Activated naive CD8-positive, alpha-beta T cell treated with anti-CD3 and anti-CD28 coated beads, Interleukin-2, amount 50 U/mL, for 24 hours (primary cell): ENCODE measurements at regions not wholly inside any gene's neighbourhood (a gene's known extent, or its start where the extent isn't known, plus 50 kb on each side); places are given as distances from the start of the nearest gene placed in this dataset.

Source experiments
- ATAC-seq: fragments of 150-1000 bp; cut with Tn5 transposase; one replicate; pipeline ENCODE4 v1.10.0; 2021
- DNase-seq: peaks from one replicate; pipeline ENCODE4 v3.0.0; 2021
- H3K27ac Mint-ChIP-seq: one replicate; pipeline ENCODE4 v1.8.0; 2021; ENCODE audit warnings: mild to moderate bottlenecking, mixed read lengths
- H3K27me3 Mint-ChIP-seq: one replicate; pipeline ENCODE4 v1.8.0; 2021; ENCODE audit warnings: mixed read lengths
- H3K36me3 Mint-ChIP-seq: one replicate; pipeline ENCODE4 v1.8.0; 2021; ENCODE audit warnings: low read depth, mixed read lengths
- H3K4me1 Mint-ChIP-seq: one replicate; pipeline ENCODE4 v1.8.0; 2021; ENCODE audit warnings: mixed read lengths
- H3K4me3 Mint-ChIP-seq: one replicate; pipeline ENCODE4 v1.8.0; 2021; ENCODE audit warnings: mild to moderate bottlenecking, moderate library complexity, mixed read lengths
- H3K9me3 Mint-ChIP-seq: one replicate; pipeline ENCODE4 v1.8.0; 2021; ENCODE audit warnings: mixed read lengths

DNA sequence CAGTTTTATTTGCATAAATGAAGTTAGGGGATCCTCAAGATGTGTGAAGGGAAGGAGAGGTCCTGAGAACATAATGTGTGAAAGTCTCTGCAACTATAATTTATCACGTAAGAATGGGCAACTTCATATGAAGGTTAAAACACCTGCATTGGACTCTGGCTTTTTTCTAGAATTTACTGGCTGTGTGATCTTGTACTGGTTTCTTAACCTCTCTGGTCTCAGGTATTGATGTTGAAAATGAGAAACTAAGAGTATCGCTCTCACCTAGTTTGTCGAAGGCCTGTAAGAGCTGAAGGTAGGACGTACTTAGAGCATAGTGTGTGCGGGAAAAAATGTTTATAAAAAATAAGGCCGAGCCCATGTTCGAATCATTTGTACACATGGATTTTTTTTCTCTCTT, 280.5 kb downstream of the ICE1 start:
- Mint-ChIP-seq H3K4me3 (no peak overlapping the region), H3K36me3 (no peaks in the 10 kb centered on the region), H3K27me3 (peaks cover 9% of the 10 kb centered on the region), H3K27ac (no peak overlapping the region), H3K9me3 (no peaks in the 10 kb centered on the region), H3K4me1 (no peaks in the 10 kb centered on the region)
- DNase-seq (no peak), ATAC-seq (no peak)

DNA sequence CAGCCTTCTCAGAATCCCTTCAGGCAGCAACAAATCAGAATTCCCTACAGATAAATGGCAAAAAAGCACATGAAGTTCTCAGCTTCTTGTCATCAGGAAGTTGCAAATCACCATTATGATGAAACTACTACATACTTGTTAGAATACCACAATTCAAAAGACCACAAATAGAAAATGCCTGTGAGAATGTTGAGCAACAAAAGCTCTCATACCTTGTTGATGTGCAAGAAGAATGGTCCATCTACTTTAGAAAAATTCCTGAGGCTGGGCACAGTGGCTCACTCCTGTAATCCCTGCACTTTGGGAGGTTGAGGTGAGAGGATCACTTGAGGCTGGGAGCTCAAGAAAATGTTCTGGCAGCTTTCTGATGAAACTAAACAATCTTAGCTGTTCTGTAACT, 278.1 kb downstream of the ICE1 start:
- no peaks in the 10 kb centered on the region for H3K36me3 Mint-ChIP-seq
- H3K4me3 Mint-ChIP-seq = no peak overlapping the region
- no peaks in the 10 kb centered on the region for H3K9me3 Mint-ChIP-seq
- H3K4me1 Mint-ChIP-seq = no peaks in the 10 kb centered on the region
- H3K27ac Mint-ChIP-seq = no peak overlapping the region
- no peak for DNase-seq
- H3K27me3 Mint-ChIP-seq = peaks cover 9% of the 10 kb centered on the region
- no peak for ATAC-seq

DNA sequence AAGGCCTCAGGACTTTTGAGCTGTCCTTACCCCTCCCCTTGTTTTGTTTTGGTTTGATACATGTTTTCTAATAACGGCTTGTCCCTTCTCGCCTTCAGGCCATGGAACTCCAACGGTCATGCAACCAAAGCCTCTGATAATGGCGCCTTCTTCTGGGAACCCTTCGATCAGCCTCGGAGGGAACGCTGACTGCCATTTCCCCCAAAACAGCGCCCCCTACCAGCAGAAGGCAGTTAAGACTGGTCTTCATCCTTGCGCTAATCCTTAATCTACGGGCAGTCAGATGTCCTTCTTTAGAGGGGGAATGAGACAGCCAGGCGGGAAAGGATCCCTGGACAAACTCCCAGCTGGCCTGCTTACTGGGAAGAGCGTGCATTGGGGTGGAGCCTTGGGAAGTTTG, 276.6 kb downstream of the ICE1 start:
- peaks cover 6% of the 10 kb centered on the region for H3K27me3 Mint-ChIP-seq
- ATAC-seq (no peak), DNase-seq (peak; percentile 3)
- H3K27ac Mint-ChIP-seq = no peak overlapping the region
- H3K4me1 Mint-ChIP-seq = no peaks in the 10 kb centered on the region
- H3K36me3 Mint-ChIP-seq = no peaks in the 10 kb centered on the region
- H3K9me3 Mint-ChIP-seq = no peaks in the 10 kb centered on the region
- H3K4me3 Mint-ChIP-seq = no peak overlapping the region

DNA sequence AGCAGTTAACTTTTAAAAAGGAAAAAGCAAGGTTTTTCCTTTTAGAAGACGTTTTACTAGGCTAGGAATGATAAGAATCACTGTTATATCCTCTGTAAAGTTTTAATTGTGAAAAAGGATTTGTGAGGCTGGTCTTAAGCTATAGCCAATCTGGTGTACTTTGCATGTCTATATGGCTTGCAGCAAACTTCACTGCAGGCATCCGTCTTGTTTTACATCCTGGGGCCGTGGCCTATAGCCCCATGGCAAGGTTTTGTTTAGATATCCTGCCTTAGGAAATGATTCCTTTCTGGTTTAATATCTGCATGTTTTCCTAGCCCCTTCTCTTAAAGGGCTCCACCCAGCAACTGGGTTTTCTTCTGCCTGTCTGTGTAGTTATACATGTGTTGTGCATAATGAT, 272.8 kb downstream of the ICE1 start:
- H3K9me3 Mint-ChIP-seq = no peaks in the 10 kb centered on the region
- H3K36me3 Mint-ChIP-seq = no peaks in the 10 kb centered on the region
- peaks cover 6% of the 10 kb centered on the region for H3K27me3 Mint-ChIP-seq
- no peak for ATAC-seq
- DNase-seq = no peak
- no peak overlapping the region for H3K4me3 Mint-ChIP-seq
- no peak overlapping the region for H3K27ac Mint-ChIP-seq
- no peaks in the 10 kb centered on the region for H3K4me1 Mint-ChIP-seq

DNA sequence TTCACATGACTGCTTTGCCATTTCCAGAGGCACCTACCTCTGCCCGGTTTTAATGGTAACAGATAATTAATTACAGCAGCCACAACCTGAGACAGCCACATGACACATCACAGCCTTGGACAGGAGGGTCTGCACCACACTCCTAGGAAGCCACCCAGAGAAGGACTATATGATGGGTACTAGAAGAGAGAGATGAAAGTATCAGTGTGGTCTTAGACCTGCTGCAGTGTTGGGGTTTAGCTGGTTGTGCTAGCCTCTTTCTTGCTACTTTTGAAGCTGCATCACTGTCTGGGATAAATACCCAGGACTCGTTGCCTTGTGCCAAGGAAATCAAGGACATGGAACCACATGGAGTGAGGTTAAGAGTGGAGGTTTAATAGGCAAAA, 266.4 kb downstream of the ICE1 start:
- ATAC-seq (no peak), DNase-seq (no peak)
- Mint-ChIP-seq H3K27ac (no peak overlapping the region), H3K36me3 (no peaks in the 10 kb centered on the region), H3K9me3 (peaks cover under 1% of the 10 kb centered on the region), H3K27me3 (peaks cover 14% of the 10 kb centered on the region), H3K4me1 (no peaks in the 10 kb centered on the region), H3K4me3 (no peak overlapping the region)

DNA sequence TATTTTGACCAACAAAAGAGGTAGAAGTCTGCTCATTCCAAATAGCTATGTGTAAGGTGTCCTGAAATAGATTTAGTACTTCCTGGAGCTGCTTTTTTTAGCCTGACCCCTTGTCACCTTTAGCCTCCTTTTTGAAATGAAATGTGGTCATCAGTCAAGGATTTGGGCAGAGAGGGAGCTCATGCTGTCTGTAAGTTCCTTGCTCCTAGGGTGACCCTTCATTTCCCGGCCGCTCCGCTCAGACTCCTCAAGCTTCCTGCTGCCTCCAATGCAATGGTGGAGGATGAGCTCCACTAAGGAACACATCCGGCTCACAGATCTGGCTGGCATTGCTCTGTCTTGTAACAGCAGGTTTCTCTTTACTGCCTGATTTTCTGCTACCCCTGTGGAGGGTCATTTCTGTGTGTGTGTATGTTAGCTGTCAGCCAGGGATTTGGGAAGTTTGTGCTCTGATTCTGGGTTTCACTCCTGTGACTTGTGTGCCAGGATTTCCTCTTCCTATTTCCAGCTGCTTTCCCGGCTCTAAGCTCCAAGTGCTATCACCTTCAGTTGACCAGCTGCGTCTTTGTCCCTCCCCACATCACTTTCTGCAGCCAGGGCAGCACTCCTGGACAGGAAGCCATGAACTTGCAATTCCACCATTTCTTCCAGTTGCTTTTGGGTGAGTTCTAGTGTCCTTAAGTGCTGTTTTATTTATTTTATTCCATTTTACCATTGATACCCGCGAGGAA, 265.9 kb downstream of the ICE1 start:
- no peak overlapping the region for H3K4me3 Mint-ChIP-seq
- DNase-seq (no peak), ATAC-seq (no peak)
- no peak overlapping the region for H3K27ac Mint-ChIP-seq
- peaks cover 15% of the 10 kb centered on the region for H3K27me3 Mint-ChIP-seq
- H3K4me1 Mint-ChIP-seq = no peaks in the 10 kb centered on the region
- H3K36me3 Mint-ChIP-seq = no peaks in the 10 kb centered on the region
- H3K9me3 Mint-ChIP-seq = peaks cover 6% of the 10 kb centered on the region

DNA sequence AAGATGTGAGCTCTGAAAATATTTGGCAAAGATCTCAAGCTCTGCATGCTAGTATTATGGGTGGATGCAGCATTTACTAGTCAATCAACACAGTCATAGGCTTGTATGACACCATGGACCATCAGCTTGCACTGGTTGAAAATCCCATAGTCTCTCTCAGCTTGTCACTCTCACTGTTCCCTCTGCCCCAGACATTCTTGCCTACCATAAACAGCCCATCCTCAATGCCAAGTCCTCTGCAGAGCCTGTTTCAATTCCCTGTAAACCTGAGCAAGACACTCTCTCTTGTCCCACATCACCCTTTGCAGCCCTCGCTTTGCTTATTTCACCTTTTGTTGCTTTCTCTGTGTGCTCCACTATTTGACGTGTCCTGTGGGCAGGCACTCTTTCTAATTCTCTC, 264.6 kb downstream of the ICE1 start:
- no peak overlapping the region for H3K27ac Mint-ChIP-seq

DNA sequence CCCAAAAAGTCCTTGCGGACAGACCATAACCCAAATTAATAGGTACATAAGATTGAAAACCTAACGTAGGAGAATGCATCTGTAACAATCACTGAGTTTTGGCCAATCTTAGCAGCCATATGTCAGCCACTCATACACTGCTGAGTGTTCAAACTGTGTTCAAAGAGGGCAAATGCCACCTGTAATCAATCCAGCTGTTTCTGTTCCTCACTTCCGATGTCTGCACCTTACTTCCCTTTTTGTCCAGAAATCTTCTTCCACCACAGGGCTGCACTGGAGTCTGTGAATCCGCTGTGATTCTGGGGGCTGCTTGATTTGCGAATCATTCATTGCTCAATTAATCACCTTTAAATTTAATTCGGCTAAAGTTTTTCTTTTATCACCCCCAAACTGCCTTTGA, 263.9 kb downstream of the ICE1 start:
- no peaks in the 10 kb centered on the region for H3K36me3 Mint-ChIP-seq
- no peak for DNase-seq
- no peaks in the 10 kb centered on the region for H3K4me1 Mint-ChIP-seq
- no peak for ATAC-seq
- H3K9me3 Mint-ChIP-seq = peaks cover 7% of the 10 kb centered on the region
- H3K27ac Mint-ChIP-seq = no peak overlapping the region
- H3K27me3 Mint-ChIP-seq = peaks cover 15% of the 10 kb centered on the region
- no peak overlapping the region for H3K4me3 Mint-ChIP-seq

More for the DNA sequence above, 264.6 kb downstream of the ICE1 start:
- DNase-seq (no peak), ATAC-seq (no peak)
- H3K9me3 Mint-ChIP-seq = peaks cover 7% of the 10 kb centered on the region
- H3K27me3 Mint-ChIP-seq = peaks cover 15% of the 10 kb centered on the region
- H3K4me3 Mint-ChIP-seq = no peak overlapping the region
- no peaks in the 10 kb centered on the region for H3K36me3 Mint-ChIP-seq
- H3K4me1 Mint-ChIP-seq = no peaks in the 10 kb centered on the region

DNA sequence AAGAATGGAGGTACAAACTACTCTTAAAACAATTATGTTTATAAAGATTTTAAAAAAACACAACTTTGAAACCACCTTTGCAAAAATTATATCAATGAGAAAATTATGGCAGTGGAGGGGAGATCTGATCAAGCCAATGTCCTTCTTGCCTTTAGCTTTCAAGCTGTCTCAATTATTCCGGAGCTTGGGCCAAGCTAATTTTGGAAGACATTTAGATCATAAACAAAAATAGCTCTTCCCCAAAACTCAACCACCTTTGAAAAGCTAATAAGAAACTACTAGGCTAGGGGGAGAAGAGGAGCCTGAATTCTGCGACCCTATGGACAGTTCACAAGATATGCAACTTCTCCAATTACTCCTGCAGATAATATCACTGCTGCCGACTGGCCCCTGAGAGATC, 263.3 kb downstream of the ICE1 start:
- peaks cover 15% of the 10 kb centered on the region for H3K27me3 Mint-ChIP-seq
- no peak overlapping the region for H3K27ac Mint-ChIP-seq
- H3K9me3 Mint-ChIP-seq = peaks cover 7% of the 10 kb centered on the region
- no peaks in the 10 kb centered on the region for H3K36me3 Mint-ChIP-seq
- H3K4me1 Mint-ChIP-seq = no peaks in the 10 kb centered on the region
- no peak for DNase-seq
- ATAC-seq = no peak
- H3K4me3 Mint-ChIP-seq = no peak overlapping the region

DNA sequence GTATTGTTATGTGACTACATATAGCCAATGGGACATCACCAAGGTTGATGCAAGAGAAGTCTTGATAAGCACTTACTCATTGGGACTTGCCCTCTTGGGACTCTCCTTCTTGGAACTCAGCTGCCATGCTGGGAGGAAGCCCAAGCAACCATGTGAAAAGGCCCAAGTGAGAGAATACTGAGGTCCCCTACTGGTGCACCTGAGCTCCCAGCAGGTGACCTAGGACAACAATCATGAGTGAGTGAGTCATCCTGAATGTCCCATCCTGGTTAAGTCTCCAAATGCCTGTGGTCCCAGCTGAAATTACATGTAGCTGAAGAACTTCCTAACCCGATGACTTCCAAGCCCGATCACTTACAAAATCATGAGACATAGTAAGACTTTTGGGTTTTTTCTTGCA, 260.7 kb downstream of the ICE1 start:
- H3K4me3 Mint-ChIP-seq = no peak overlapping the region
- no peak for ATAC-seq
- H3K9me3 Mint-ChIP-seq = peaks cover 7% of the 10 kb centered on the region
- H3K27me3 Mint-ChIP-seq = peaks cover 6% of the 10 kb centered on the region
- DNase-seq = no peak
- H3K27ac Mint-ChIP-seq = no peak overlapping the region
- H3K4me1 Mint-ChIP-seq = no peaks in the 10 kb centered on the region
- no peaks in the 10 kb centered on the region for H3K36me3 Mint-ChIP-seq

DNA sequence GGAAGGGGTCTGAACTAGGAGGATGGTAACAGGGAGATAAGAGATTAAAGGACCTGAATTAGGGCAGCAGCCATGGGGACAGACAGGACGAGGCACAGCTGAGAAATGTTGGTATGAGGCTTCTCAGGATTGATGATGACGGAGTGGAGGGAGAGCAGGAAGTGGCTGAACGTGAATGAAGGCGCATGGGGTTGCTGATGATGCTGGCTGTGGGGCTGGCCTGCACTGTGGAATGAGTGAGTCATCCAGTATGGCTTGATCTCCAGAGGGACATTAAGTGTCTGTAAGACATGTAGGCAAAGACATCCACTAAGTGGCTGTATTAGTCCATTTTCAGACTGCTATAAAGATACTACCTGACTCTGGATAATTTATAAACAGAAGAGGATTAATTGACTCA, 256.4 kb downstream of the ICE1 start:
- DNase-seq = no peak
- Mint-ChIP-seq H3K36me3 (no peaks in the 10 kb centered on the region), H3K4me1 (no peaks in the 10 kb centered on the region), H3K4me3 (no peak overlapping the region), H3K27ac (no peak overlapping the region), H3K27me3 (peaks cover 2% of the 10 kb centered on the region), H3K9me3 (peaks cover 15% of the 10 kb centered on the region)
- no peak for ATAC-seq

DNA sequence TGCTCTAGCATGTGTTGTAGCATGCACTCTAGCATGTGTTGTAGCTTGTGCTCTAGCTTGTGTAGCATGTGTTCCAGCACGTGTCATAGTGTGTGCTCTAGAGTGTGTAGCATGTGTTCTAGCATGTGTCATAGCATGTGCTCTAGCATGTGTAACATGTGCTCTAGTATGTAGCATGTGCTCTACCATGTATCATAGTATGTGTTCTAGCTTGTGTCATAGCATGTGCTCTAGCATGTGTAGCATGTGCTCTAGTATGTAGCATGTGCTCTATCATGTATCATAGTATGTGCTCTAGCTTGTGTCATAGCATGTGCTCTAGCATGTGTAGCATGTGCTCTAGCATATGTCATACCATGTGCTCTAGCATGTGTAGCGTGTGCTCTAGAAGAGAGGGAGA, 255.3 kb downstream of the ICE1 start:
- DNase-seq (no peak), ATAC-seq (no peak)
- Mint-ChIP-seq H3K4me3 (no peak overlapping the region), H3K36me3 (no peaks in the 10 kb centered on the region), H3K27me3 (no peaks in the 10 kb centered on the region), H3K9me3 (peaks cover 9% of the 10 kb centered on the region), H3K27ac (no peak overlapping the region), H3K4me1 (no peaks in the 10 kb centered on the region)

DNA sequence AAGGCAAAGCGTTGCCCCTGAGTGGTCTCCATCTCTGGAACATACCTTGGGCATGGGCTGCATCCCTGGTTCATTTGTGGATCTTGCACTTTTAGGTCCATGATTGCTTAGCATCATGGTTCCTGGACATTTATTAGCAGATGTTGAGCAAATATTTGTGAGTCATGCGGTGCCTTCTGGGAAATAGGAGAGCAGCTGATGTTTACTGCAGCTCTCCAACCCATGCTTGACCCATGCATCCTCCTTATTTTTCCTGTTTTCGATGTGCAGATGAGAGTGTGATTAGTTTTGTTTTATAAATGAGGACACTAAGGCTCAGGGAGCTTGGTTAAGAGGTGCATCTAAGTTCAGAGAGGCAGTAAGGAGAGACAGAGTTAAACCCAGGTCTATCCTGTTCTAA, 253.7 kb downstream of the ICE1 start:
- Mint-ChIP-seq H3K4me1 (no peaks in the 10 kb centered on the region), H3K27me3 (no peaks in the 10 kb centered on the region), H3K9me3 (peaks cover 9% of the 10 kb centered on the region), H3K4me3 (no peak overlapping the region), H3K27ac (no peak overlapping the region), H3K36me3 (no peaks in the 10 kb centered on the region)
- DNase-seq = no peak
- no peak for ATAC-seq

DNA sequence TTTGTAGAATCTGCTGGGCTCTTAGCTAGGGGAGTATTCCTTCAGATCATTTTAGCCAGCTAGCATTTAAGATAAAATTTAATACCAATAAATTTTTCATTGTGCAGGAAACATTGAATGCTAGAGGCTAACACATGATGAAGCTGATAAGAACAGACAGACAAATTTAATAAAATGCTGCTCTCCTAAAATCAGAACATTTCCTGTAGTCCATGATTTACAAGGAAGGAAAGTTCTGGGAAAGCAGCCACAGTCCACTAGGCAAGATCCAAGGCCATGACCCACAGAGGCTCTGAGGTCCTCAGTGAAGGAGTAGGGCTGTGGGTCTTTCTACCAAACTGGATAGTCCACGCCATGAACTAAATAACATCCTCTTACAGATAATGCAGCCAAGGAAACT, 253.0 kb downstream of the ICE1 start:
- Mint-ChIP-seq H3K36me3 (no peaks in the 10 kb centered on the region), H3K27ac (no peak overlapping the region), H3K9me3 (peaks cover 9% of the 10 kb centered on the region), H3K4me1 (no peaks in the 10 kb centered on the region), H3K4me3 (no peak overlapping the region), H3K27me3 (no peaks in the 10 kb centered on the region)
- DNase-seq (no peak), ATAC-seq (no peak)

DNA sequence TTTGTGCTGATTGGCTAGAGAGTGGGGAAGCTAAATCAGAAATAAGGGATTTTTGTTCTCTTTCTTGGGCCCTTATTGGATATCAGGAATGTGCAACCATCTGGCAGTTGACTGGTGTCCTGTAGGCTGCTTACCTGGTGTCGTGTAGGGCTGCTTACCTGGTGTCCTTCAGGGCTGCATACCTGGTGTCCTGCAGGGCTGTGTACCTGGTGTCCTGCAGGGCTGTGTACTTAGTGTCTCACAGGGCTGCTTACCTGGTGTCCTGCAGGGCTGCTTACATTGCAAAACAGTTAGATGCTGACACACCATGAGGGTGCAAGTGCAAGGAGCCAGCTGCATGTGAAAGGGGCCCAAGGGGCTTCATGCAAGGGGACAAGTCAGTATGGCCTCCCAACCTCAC, 249.3 kb downstream of the ICE1 start:
- no peaks in the 10 kb centered on the region for H3K4me1 Mint-ChIP-seq
- H3K4me3 Mint-ChIP-seq = no peak overlapping the region
- H3K9me3 Mint-ChIP-seq = no peaks in the 10 kb centered on the region
- no peak for ATAC-seq
- H3K27me3 Mint-ChIP-seq = no peaks in the 10 kb centered on the region
- H3K27ac Mint-ChIP-seq = no peak overlapping the region
- DNase-seq = no peak
- H3K36me3 Mint-ChIP-seq = no peaks in the 10 kb centered on the region

DNA sequence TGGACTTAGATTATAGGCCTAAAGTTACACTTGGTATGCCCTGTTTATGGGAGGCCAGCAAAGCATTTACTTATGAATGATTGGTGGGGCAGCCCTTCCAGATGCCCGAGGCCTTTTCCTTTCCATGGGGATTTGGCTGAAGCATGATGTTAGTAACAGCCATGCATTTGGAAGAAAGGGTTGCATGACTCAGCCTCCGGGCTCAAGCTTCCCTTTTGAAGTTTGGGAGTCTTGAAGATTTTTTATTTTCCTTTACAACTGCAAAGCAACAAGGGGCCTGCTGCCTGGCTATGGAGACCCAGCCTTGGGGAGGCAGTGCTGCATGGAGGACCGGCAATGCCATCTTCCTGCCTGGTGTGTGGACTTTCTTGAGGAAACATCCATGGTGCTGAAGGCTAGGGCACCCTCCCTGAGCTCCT, 244.7 kb downstream of the ICE1 start:
- DNase-seq = no peak
- Mint-ChIP-seq H3K4me1 (no peaks in the 10 kb centered on the region), H3K27ac (no peak overlapping the region), H3K9me3 (no peaks in the 10 kb centered on the region), H3K27me3 (no peaks in the 10 kb centered on the region), H3K36me3 (no peaks in the 10 kb centered on the region), H3K4me3 (no peak overlapping the region)
- no peak for ATAC-seq
